ENCODE measurements at regions not wholly inside any gene's neighbourhood (a gene's known extent, or its start where the extent isn't known, plus 50 kb on each side); places are given as distances from the start of the nearest gene placed in this dataset.

DNA sequence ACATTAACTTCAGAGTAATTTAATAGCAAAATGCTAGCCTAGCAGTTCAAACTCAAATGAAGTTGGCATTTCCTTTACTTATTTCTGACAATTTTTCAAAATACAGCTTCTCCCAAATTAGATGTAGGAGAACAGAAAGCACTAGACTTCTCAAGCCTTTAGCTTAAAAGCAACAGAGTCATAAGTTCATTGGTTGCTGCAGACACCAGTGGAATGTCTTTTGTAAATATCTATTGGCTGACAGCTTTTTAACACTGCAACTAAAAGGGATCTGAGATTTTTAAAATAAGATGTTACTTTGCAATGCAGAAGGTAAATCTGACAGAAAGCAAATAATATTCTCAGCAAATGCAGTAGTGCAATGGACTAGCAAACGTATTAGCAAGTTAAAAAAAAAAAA is 259.3 kb downstream of the TBL1XR1 start:
- no peak for DNase-seq (ENCODE audit: low spot score in 2 of 2)

DNA sequence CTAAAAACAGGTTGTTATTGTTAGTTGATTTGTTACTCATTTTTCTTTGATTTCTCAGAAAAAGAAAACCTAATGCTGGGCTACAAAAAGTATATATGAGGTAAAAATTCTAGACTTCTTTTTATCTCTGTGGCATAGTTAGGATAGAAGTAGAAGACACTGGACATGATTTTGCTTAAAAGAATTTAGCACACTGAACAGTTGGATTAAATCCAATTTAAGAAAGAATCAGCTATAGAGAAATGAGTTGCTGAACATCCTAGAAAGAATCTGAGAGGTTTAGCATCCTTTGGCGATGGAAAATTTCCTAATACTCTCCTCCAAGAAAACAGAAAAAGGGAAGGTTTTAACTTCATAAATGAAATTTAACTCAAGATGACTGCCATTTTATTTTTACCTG is 259.7 kb downstream of the TBL1XR1 start:
- intact Hi-C loops (cut with DNase I; ENCODE audit: low total_unique reads), result no loop called here
- 86 to 89% methylated on average over 1 of the region's 1 CpG for WGBS, 2 donors
- H3K4me3 ChIP-seq (ENCODE audit: low read depth, poor library complexity, severe bottlenecking), result no peak overlapping the region
- TF ChIP-seq, protein P1, sequence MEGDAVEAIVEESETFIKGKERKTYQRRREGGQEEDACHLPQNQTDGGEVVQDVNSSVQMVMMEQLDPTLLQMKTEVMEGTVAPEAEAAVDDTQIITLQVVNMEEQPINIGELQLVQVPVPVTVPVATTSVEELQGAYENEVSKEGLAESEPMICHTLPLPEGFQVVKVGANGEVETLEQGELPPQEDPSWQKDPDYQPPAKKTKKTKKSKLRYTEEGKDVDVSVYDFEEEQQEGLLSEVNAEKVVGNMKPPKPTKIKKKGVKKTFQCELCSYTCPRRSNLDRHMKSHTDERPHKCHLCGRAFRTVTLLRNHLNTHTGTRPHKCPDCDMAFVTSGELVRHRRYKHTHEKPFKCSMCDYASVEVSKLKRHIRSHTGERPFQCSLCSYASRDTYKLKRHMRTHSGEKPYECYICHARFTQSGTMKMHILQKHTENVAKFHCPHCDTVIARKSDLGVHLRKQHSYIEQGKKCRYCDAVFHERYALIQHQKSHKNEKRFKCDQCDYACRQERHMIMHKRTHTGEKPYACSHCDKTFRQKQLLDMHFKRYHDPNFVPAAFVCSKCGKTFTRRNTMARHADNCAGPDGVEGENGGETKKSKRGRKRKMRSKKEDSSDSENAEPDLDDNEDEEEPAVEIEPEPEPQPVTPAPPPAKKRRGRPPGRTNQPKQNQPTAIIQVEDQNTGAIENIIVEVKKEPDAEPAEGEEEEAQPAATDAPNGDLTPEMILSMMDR (IDR thresholded peaks at IDR 0.05), result no peak
- TF ChIP-seq POLR2A (IDR thresholded peaks at IDR 0.05), result no peak
- DNase-seq (ENCODE audit: low spot score in 2 of 2), result no peak

More for the DNA sequence above, 259.3 kb downstream of the TBL1XR1 start:
- intact Hi-C loops (cut with DNase I; ENCODE audit: low total_unique reads), result no loop called here
- H3K4me3 ChIP-seq (ENCODE audit: low read depth, poor library complexity, severe bottlenecking), result no peak overlapping the region
- 76 to 79% methylated on average over 1 of the region's 1 CpG for WGBS, 2 donors
- TF ChIP-seq, protein P1 (IDR thresholded peaks at IDR 0.05), result no peak
- TF ChIP-seq POLR2A (IDR thresholded peaks at IDR 0.05), result no peak

DNA sequence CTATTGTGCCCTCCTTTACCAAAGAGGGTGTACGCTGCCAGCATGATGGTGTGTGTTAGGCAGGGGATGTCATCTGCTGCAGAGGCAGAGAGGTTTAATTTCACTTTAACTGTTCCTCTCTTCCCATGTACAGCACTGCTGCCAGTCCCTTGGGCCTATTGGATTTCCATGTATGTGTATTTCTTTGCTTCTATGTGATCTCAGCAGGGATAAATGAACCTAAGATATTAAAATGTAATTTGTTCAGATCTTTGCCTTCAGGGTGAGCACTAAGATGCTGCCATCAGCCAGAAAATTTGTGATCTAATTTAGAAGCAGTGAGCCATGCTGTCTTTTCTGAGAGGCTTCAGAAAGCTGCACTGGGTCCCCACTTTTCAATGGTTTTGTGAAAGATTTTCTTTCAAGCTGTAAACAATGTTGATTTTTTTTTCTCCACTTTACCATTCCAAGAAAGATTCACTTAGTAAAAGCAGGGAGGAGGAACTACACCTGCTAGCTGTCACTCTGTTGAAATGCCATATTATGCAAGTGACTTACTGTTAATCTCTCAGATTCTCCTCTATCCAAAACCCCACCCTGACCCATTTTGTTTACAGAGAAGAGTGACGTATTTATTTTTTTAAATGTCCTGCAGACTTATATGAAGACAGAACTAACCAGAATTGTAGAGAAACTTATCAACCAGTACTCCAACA is 261.9 kb downstream of the TBL1XR1 start:
- WGBS, 2 donors, result 82 to 88% methylated on average over 2 of the region's 2 CpGs
- no peak for DNase-seq (ENCODE audit: low spot score in 2 of 2)
- TF ChIP-seq, protein P1 (IDR thresholded peaks at IDR 0.05), result no peak
- no peak for TF ChIP-seq POLR2A (IDR thresholded peaks at IDR 0.05)
- intact Hi-C loops (cut with DNase I; ENCODE audit: low total_unique reads), result no loop called here
- H3K4me3 ChIP-seq (ENCODE audit: low read depth, poor library complexity, severe bottlenecking), result no peak overlapping the region

DNA sequence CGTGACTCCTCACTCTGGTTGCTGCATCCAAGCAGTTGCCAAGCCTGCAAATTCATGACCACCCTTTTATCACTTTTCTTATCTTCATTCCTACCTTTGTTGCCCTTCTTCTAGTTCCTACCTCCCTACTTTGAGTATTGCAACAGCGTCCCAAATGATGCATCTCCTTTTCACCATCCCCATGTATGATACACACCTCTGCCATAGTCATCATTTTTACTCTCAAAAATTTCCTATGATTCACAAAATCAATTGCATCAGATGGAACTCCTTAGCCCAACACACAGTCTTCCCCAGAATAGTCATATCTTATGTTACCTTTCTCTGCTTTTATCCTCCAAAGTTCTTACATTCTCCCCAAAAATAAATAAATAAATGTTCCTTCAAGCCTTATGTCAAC is 262.6 kb downstream of the TBL1XR1 start:
- DNase-seq (ENCODE audit: low spot score in 2 of 2), result no peak
- intact Hi-C loops (cut with DNase I; ENCODE audit: low total_unique reads), result no loop called here
- H3K4me3 ChIP-seq (ENCODE audit: low read depth, poor library complexity, severe bottlenecking), result no peak overlapping the region
- WGBS, 2 donors, result 96 to 97% methylated on average over 2 of the region's 2 CpGs
- TF ChIP-seq, protein P1 (IDR thresholded peaks at IDR 0.05), result no peak
- TF ChIP-seq POLR2A (IDR thresholded peaks at IDR 0.05), result no peak

DNA sequence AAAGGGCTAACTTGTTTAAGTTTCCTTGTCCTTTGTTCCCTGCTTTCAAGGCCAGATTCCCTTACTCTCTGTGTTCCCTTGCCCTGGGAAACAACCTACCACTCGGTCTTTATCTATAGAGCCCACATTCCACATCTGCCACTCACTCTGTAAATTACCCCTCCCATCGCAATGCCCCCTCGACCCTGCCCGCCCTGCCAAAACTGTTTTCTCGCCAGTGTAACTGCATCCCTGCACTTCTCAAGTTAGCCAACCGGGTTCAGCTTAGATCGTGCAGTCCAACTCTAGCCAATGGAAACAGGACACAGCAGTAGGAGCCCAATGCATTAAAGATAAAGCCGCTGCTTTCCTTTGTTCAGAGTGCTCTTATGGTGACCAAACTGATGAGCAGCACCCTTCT is 263.6 kb downstream of the TBL1XR1 start:
- WGBS, 2 donors, result 79 to 88% methylated on average over 8 of the region's 8 CpGs
- TF ChIP-seq, protein P1 (IDR thresholded peaks at IDR 0.05), result no peak
- no peak for TF ChIP-seq POLR2A (IDR thresholded peaks at IDR 0.05)
- no peak for DNase-seq (ENCODE audit: low spot score in 2 of 2)
- no peak overlapping the region for H3K4me3 ChIP-seq (ENCODE audit: low read depth, poor library complexity, severe bottlenecking)
- intact Hi-C loops (cut with DNase I; ENCODE audit: low total_unique reads), result no loop called here

DNA sequence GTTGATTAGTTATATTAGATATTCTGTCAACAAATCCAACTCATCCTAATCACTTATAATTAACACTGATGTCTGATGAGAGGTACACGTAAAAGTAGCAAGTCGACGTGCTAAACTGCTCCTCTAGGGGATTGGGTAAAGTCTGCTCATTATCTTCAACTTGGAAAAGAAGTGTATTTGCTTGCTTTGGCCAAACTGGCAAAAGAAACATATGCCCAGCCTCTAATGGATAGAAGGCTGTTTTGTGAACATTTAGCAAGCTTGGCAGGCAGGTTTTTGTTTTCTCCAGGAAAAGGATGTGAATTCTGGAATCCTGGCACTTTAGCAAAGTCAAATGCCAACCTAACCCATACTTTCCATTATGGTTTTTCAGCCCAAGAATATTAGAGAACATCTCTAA is 264.8 kb downstream of the TBL1XR1 start:
- intact Hi-C loops (cut with DNase I; ENCODE audit: low total_unique reads), result no loop called here
- H3K4me3 ChIP-seq (ENCODE audit: low read depth, poor library complexity, severe bottlenecking), result no peak overlapping the region
- TF ChIP-seq, protein P1 (IDR thresholded peaks at IDR 0.05), result no peak
- TF ChIP-seq POLR2A (IDR thresholded peaks at IDR 0.05), result no peak
- DNase-seq (ENCODE audit: low spot score in 2 of 2), result no peak
- 53 to 54% methylated on average over 3 of the region's 3 CpGs for WGBS, 2 donors

Data from lower leg skin (tissue), 4 donors.